SIG-M5 treated with dmso at 0.1 percent for 504 hours (cell line): ENCODE measurements at regions not wholly inside any gene's neighbourhood (a gene's known extent, or its start where the extent isn't known, plus 50 kb on each side); places are given as distances from the start of the nearest gene placed in this dataset.
A peak's percentile ranks its signal among the peaks of the same experiment; 100 is the strongest.

Source experiments
- DNase-seq: peaks from one replicate; lab custom pipeline; 2025; ENCODE audit not compliant: unreplicated experiment; lab: John Stamatoyannopoulos, UW

DNA sequence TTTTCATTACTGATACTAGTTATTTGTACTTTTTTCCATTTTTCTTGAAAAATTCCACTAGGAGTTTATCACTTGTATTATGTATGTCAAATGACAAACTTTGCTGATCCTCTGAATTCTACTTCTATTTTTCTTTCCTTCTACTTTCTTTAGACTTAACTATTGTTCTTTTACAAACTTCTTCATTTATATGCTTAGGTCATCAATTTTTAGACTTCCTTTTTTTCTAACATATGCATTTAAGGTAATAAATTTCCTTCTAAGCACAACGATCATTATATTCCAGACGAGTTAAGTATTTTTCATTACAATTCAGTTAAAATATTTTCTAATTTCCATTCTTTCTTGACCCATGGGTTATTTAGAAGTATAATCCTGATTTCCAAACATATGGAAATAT, 240.8 kb downstream of the NHLRC3 start:
- DNase-seq = no peak

DNA sequence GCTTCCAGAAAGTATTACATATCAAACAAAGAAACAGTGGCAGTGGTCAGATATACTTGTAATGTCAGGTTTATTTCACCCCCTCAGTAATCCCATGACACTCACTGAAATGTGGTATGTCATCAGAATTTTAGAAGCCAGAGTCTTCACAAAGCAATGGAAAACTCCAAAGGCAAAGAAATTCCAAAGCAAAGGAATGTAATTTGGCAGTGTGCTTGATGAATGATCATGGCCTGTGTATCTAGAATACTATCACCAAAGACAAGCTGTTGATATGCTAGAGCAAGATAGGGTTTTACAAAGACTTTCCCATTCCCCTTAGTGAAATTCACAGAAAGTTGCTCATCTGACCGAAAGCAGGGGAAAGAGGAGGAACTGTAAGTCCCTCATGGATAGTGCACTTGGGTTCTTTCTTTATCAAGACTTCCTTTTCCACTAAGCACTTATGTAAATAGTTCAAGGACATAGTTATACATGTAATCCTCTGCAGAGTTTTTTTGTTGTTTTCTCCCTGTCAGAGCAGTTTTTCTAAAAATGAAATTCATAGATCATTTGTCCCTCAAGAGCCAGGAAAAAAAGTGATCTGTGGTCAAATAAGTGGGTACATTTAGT, 243.4 kb downstream of the NHLRC3 start:
- no peak for DNase-seq

DNA sequence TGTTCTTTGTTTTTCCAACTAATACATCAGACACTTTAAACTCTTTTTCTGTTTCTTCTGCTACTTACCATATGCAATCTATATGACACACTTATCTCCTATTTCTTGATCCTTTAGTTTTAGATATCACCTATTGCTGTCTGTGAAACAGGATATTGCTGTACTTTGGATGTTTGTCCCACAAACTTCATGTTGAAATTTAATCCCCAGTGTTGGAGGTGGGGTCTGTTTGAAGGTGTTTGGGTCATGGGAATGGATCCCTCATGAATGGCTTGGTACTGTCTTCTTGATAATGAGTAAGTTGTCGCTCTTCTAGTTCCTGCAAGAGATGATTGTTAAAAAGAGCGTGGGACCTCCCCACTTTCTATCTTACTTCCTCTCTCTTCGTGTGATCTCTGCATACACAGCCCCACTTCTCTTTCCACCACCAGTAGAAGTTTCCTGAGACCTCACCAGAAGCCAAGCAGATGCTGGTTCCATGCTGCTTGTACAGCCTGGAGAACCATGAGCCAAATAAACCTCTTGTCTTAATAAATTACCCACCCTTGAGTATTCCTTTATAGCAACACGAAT, 244.2 kb downstream of the NHLRC3 start:
- peak; percentile 17 for DNase-seq

DNA sequence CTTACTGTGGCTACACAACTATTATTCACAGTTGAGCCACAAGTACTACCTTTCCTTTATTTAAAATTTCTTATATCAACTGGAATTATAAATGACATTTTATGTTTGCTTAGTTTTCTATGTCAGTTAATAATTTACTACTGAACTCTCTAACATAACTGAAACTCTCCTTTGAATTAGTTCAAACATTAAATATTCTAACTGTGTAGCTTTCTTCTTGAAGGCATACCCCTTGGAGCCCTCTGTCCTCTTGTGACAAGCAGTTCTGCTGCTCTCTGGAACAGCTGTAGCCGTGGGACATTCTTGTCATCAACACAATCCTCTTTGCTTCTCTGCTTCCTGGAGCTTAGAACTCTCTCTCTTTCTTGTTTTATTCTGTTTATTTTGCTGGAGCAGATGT, 244.8 kb downstream of the NHLRC3 start:
- no peak for DNase-seq

DNA sequence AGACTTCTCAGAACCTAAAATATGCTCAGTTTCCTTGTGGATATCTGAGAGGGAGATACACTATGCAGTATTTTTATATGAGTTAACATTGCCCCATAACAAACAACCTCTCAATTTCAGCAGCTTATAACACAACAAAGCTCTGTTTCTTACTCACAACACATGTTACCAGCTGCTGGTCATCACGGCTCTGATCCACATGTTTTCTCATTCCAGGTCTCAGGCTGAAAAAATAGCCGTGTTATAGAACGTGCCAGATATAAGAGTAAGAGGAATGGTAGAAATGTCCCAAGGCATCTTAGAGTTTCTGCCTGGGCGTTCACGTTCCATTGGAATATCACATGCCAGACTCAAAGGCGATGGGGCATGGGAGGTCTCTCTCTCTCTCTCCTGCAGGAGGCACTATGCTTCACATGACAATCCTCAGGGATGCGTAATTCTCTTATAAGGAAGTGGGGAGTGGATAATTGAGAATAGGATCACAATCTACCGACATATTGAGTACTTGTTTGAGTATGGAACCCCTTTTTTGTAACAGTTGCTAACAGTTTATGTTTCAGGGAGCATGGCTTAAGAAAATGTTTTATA, 246.6 kb downstream of the NHLRC3 start:
- DNase-seq = no peak
